B cell (primary cell): ENCODE measurements at regions not wholly inside any gene's neighbourhood (a gene's known extent, or its start where the extent isn't known, plus 50 kb on each side); places are given as distances from the start of the nearest gene placed in this dataset.

ENCODE experiments used
- ATAC-seq: fragments of 200-7000 bp; cut with Tn5 transposase; one replicate; pipeline ENCODE4 v1.10.0; 2021; ENCODE audit warnings: low read depth, mild to moderate bottlenecking, moderate number of reproducible peaks, moderate library complexity
- CTCF ChIA-PET: fragments of 350-600 bp; sonication (Branson Sonifier 250); formaldehyde crosslinking; loops from one replicate; lab custom pipeline; 2021; ENCODE audit warnings: antibody characterized with exemption, inconsistent platforms; lab: Charles Lee
- POLR2A ChIA-PET: fragments of 350-600 bp; sonication (Branson Sonifier 250); formaldehyde crosslinking; loops from one replicate; lab custom pipeline; 2021; ENCODE audit warnings: antibody characterized with exemption; lab: Charles Lee
- DNase-seq: peaks from one replicate; pipeline ENCODE4 v3.0.0; 2013
- H2AFZ ChIP-seq: 2 replicates; pipeline ENCODE4 v1.6.1; 2012; ENCODE audit warnings: mild to moderate bottlenecking, low read depth, low read length; ENCODE audit not compliant: insufficient read depth, poor library complexity, severe bottlenecking
- H3K27ac ChIP-seq, 2 donors: 1 replicate in 1 of 2; 2 replicates in 1 of 2; pipeline ENCODE4 v1.5.1; 2012 to 2013; ENCODE audit warnings: low read length in 2 of 2, mild to moderate bottlenecking in 2 of 2, moderate library complexity in 1 of 2
- H3K27me3 ChIP-seq, 4 experiments: fragments of 200-600 bp in 1 of 4; sonication (generic) in 1 of 4; replicated peaks in 1 of 4; 1 replicate in 2 of 4; 2 replicates in 2 of 4; pipeline versions ENCODE4 v1.6.1 to v1.7.0; 2013 to 2016; ENCODE audit warnings: low read length in 3 of 4, mild to moderate bottlenecking in 2 of 4, mixed read lengths in 1 of 4, moderate library complexity in 1 of 4; ENCODE audit not compliant: insufficient read depth in 4 of 4, control insufficient read depth in 3 of 4; ENCODE audit errors: control extremely low read depth in 1 of 4
- H3K36me3 ChIP-seq, 2 experiments: replicated peaks in 1 of 2; 1 replicate in 1 of 2; 2 replicates in 1 of 2; pipeline versions ENCODE4 v1.6.1 to v1.7.1; 2013; ENCODE audit warnings: low read length in 1 of 2; ENCODE audit not compliant: insufficient read depth in 2 of 2, control insufficient read depth in 1 of 2; ENCODE audit errors: control extremely low read depth in 1 of 2, extremely low read depth in 1 of 2
- H3K4me1 ChIP-seq, 2 donors: fragments of 200-600 bp in 1 of 2; sonication (generic) in 1 of 2; 1 replicate in 1 of 2; 2 replicates in 1 of 2; pipeline versions ENCODE4 v1.5.1 to v1.6.1; 2013 to 2017; ENCODE audit warnings: low read length in 2 of 2; ENCODE audit not compliant: control insufficient read depth in 2 of 2, insufficient read depth in 2 of 2
- H3K4me2 ChIP-seq: replicated peaks from 2 replicates; pipeline ENCODE3; 2012; ENCODE audit warnings: mild to moderate bottlenecking, low read depth, low read length; ENCODE audit not compliant: poor library complexity, severe bottlenecking
- H3K4me3 ChIP-seq, 5 experiments: fragments of 200-600 bp in 1 of 5; sonication (generic) in 1 of 5; 1 replicate in 3 of 5; 2 replicates in 2 of 5; pipeline versions ENCODE4 v1.5.1 to v1.7.0; 2011 to 2016; ENCODE audit warnings: low read length in 4 of 5, mild to moderate bottlenecking in 4 of 5, low read depth in 2 of 5, control low read depth in 1 of 5, moderate library complexity in 1 of 5; ENCODE audit not compliant: insufficient read depth in 1 of 5; ENCODE audit errors: control extremely low read depth in 1 of 5, extremely low read depth in 1 of 5
- H3K79me2 ChIP-seq: fragments of 200-600 bp; sonication (generic); one replicate; pipeline ENCODE4 v1.6.0; 2016; ENCODE audit warnings: low read length; ENCODE audit not compliant: control insufficient read depth, insufficient read depth
- H3K9ac ChIP-seq: fragments of 200-600 bp; sonication (generic); 2 replicates; pipeline ENCODE4 v1.6.1; 2017; ENCODE audit warnings: mild to moderate bottlenecking, low read length, moderate library complexity
- H3K9me3 ChIP-seq, 3 donors: one replicate each; pipeline versions ENCODE4 v1.6.1 to v1.7.1; 2013; ENCODE audit warnings: low read length in 2 of 3; ENCODE audit not compliant: control insufficient read depth in 2 of 3, insufficient read depth in 1 of 3; ENCODE audit errors: control extremely low read depth in 1 of 3
- H4K20me1 ChIP-seq: 2 replicates; pipeline ENCODE4 v1.6.0; 2012; ENCODE audit warnings: mild to moderate bottlenecking, low read length; ENCODE audit not compliant: insufficient read depth, control insufficient read depth, poor library complexity, severe bottlenecking
- H3K27ac Mint-ChIP-seq: one replicate; pipeline ENCODE4 v1.8.0; 2021; ENCODE audit warnings: mixed read lengths
- H3K27me3 Mint-ChIP-seq: one replicate; pipeline ENCODE4 v1.8.0; 2021; ENCODE audit warnings: mixed read lengths
- H3K4me1 Mint-ChIP-seq: one replicate; pipeline ENCODE4 v1.8.0; 2021; ENCODE audit warnings: mixed read lengths
- H3K4me3 Mint-ChIP-seq: one replicate; pipeline ENCODE4 v1.8.0; 2021; ENCODE audit warnings: mixed read lengths
- H3K9me3 Mint-ChIP-seq: one replicate; pipeline ENCODE4 v1.8.0; 2022; ENCODE audit warnings: mixed read lengths; ENCODE audit not compliant: insufficient read depth
- EZH2 ChIP-seq: IDR thresholded peaks from 2 replicates; pipeline ENCODE4 v1.6.1; 2012; ENCODE audit warnings: borderline replicate concordance, low read depth, mild to moderate bottlenecking, moderate library complexity, low read length; ENCODE audit not compliant: insufficient read depth, poor library complexity, severe bottlenecking
- WGBS: methylation state at CpG from one replicate; pipeline ENCODE4 v1.1.5; 2013; ENCODE audit warnings: missing lambda C conversion rate; ENCODE audit not compliant: insufficient coverage; 5-methylcytosine and 5-hydroxymethylcytosine counted together
- intact Hi-C: fragments of 100-400 bp; cut with micrococcal nuclease; formaldehyde crosslinking; loops from one replicate; pipeline ENCODE4 v1.10.0; 2022
- TF ChIP-seq, protein P1 (sequence below): fragments of 200-600 bp; IDR thresholded peaks from one replicate; pipeline ENCODE4 v1.8.0; 2022; ENCODE audit warnings: antibody characterized with exemption, mild to moderate bottlenecking

DNA sequence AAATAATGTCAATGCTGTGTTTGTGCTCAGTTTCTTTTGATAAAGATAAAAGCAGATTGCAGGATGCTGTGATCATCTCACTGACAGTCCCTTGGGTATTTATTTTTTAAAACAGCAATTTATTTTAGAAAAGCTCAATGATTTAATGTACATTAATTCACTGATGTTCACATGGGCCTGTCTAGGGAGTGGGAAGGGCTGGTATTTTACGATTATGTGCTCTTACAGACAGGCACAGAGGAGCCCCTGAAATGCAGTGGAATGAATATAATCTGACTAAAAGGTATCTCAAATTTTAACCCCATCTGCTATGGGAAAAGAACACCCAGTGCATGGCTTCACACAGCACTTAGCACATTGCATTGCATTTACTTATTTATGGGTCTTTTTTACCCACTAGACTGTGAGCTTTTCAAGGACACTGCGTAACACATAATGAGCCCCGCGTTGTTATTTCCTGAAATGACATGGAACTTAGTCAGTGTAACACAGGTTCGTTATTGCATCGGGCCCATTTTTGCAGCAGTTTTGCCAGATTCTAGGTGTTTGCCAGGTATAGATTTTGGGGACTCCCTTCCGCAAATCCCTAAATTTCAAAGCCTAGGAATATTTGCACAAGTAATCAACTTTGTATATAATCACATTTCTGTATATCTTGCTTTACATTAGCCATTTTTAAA, 425.3 kb upstream of the FBXO33 start:
- no peak overlapping the region for H3K9ac ChIP-seq
- H3K4me3 ChIP-seq = no peak overlapping the region
- DNase-seq (no peak), ATAC-seq (no peak)
- no peaks in the 10 kb centered on the region for H3K9me3 ChIP-seq
- no peak overlapping the region for H3K4me2 ChIP-seq
- H4K20me1 ChIP-seq = no peaks in the 10 kb centered on the region
- intact Hi-C loops = no loop called here
- no peak overlapping the region for H3K4me3 Mint-ChIP-seq
- no peaks in the 10 kb centered on the region for H3K4me1 ChIP-seq
- 96% methylated on average over 5 of the region's 7 CpGs for WGBS
- no peak overlapping the region for H3K27ac Mint-ChIP-seq
- H3K36me3 ChIP-seq = no peaks in the 10 kb centered on the region
- no peaks in the 10 kb centered on the region for H3K4me1 Mint-ChIP-seq
- no peaks in the 10 kb centered on the region for H3K27me3 Mint-ChIP-seq
- TF ChIP-seq, protein P1, sequence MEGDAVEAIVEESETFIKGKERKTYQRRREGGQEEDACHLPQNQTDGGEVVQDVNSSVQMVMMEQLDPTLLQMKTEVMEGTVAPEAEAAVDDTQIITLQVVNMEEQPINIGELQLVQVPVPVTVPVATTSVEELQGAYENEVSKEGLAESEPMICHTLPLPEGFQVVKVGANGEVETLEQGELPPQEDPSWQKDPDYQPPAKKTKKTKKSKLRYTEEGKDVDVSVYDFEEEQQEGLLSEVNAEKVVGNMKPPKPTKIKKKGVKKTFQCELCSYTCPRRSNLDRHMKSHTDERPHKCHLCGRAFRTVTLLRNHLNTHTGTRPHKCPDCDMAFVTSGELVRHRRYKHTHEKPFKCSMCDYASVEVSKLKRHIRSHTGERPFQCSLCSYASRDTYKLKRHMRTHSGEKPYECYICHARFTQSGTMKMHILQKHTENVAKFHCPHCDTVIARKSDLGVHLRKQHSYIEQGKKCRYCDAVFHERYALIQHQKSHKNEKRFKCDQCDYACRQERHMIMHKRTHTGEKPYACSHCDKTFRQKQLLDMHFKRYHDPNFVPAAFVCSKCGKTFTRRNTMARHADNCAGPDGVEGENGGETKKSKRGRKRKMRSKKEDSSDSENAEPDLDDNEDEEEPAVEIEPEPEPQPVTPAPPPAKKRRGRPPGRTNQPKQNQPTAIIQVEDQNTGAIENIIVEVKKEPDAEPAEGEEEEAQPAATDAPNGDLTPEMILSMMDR = no peak
- no peak for TF ChIP-seq EZH2
- POLR2A ChIA-PET = no interaction called here
- H3K79me2 ChIP-seq = no peaks in the 10 kb centered on the region
- no peaks in the 10 kb centered on the region for H3K27me3 ChIP-seq
- H3K27ac ChIP-seq = no peak overlapping the region
- CTCF ChIA-PET = no interaction called here
- no peaks in the 10 kb centered on the region for H3K9me3 Mint-ChIP-seq
- H2AFZ ChIP-seq = no peak overlapping the region

DNA sequence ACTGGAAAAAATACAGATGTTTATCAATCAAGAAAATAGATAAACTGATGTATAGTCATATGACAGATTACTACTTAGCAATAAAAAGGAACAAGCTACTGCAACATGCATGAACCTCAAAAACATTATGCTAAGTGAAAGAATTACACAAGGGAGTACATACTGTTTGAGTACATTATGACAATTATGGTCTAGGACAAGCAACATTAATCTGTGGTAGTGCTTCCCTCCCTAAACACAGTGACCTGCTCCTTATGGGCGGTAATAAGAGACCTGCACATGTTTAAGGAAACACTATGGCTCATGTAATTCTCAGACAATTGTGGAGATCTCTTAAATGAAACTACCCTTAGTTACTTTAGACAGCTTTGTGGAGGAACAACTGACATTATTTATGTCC, 421.2 kb upstream of the FBXO33 start:
- H3K4me1 Mint-ChIP-seq = no peaks in the 10 kb centered on the region
- POLR2A ChIA-PET = no interaction called here
- Histone ChIP-seq H3K4me2 (no peak overlapping the region), H3K36me3 (no peaks in the 10 kb centered on the region), H4K20me1 (no peaks in the 10 kb centered on the region), H3K9me3 (no peaks in the 10 kb centered on the region), H3K27ac (no peak overlapping the region), H2AFZ (no peak overlapping the region), H3K27me3 (no peaks in the 10 kb centered on the region), H3K4me3 (no peak overlapping the region), H3K79me2 (no peaks in the 10 kb centered on the region), H3K4me1 (no peaks in the 10 kb centered on the region), H3K9ac (no peak overlapping the region)
- intact Hi-C loops = no loop called here
- H3K27ac Mint-ChIP-seq = no peak overlapping the region
- CTCF ChIA-PET = no interaction called here
- DNase-seq (no peak), ATAC-seq (no peak)
- no peaks in the 10 kb centered on the region for H3K27me3 Mint-ChIP-seq
- no CpG with 5 or more reads among the region's 1 CpG for WGBS
- TF ChIP-seq EZH2 = no peak
- TF ChIP-seq, protein P1 = no peak
- no peaks in the 10 kb centered on the region for H3K9me3 Mint-ChIP-seq
- H3K4me3 Mint-ChIP-seq = no peak overlapping the region
